Smooth muscle cell (in vitro differentiated cells): ENCODE measurements at regions not wholly inside any gene's neighbourhood (a gene's known extent, or its start where the extent isn't known, plus 50 kb on each side); places are given as distances from the start of the nearest gene placed in this dataset.

ENCODE experiments used
- DNase-seq: peaks from one replicate; lab custom pipeline; 2025; ENCODE audit not compliant: unreplicated experiment; lab: John Stamatoyannopoulos, UW
- H2AFZ ChIP-seq: fragments of 200-600 bp; sonication (generic); 2 replicates; pipeline ENCODE4 v1.6.0; 2016; ENCODE audit warnings: antibody characterized with exemption, low read depth, mild to moderate bottlenecking
- H3F3A ChIP-seq: fragments of 200-600 bp; sonication (generic); 2 replicates; pipeline ENCODE4 v1.6.0; 2017; ENCODE audit warnings: antibody characterized with exemption, low read depth
- H3K27ac ChIP-seq: fragments of 200-600 bp; sonication (generic); 2 replicates; pipeline ENCODE4 v1.5.1; 2016; ENCODE audit warnings: low read depth, mild to moderate bottlenecking
- H3K27me3 ChIP-seq: fragments of 200-600 bp; sonication (generic); 2 replicates; pipeline ENCODE4 v1.6.1; 2016; ENCODE audit warnings: low read depth, mild to moderate bottlenecking
- H3K36me3 ChIP-seq: fragments of 200-600 bp; sonication (generic); 2 replicates; pipeline ENCODE4 v1.5.1; 2016; ENCODE audit warnings: low read depth
- H3K4me1 ChIP-seq: fragments of 200-600 bp; sonication (generic); 2 replicates; pipeline ENCODE4 v1.5.1; 2016; ENCODE audit warnings: low read depth
- H3K4me2 ChIP-seq: fragments of 200-600 bp; sonication (generic); 2 replicates; pipeline ENCODE4 v1.6.0; 2016; ENCODE audit warnings: mild to moderate bottlenecking
- H3K4me3 ChIP-seq: fragments of 200-600 bp; sonication (generic); 2 replicates; pipeline ENCODE4 v1.5.1; 2016; ENCODE audit warnings: mild to moderate bottlenecking
- H3K79me2 ChIP-seq: fragments of 200-600 bp; sonication (generic); 2 replicates; pipeline ENCODE4 v1.6.0; 2016; ENCODE audit warnings: low read depth, mild to moderate bottlenecking
- H3K9ac ChIP-seq: fragments of 200-600 bp; sonication (generic); 2 replicates; pipeline ENCODE4 v1.6.0; 2016; ENCODE audit warnings: low read depth
- H3K9me3 ChIP-seq: fragments of 200-600 bp; sonication (generic); replicated peaks from 2 replicates; pipeline ENCODE4 v1.5.1; 2016; ENCODE audit warnings: low read depth
- H4K20me1 ChIP-seq: fragments of 200-600 bp; sonication (generic); 2 replicates; pipeline ENCODE4 v1.6.0; 2016; ENCODE audit warnings: low read depth
- CTCF ChIP-seq: fragments of 200-600 bp; sonication (generic); IDR thresholded peaks from 2 replicates; pipeline ENCODE4 v1.5.1; 2017; ENCODE audit warnings: borderline replicate concordance, mild to moderate bottlenecking, antibody characterized with exemption; ENCODE audit not compliant: insufficient read depth, poor library complexity, severe bottlenecking
- WGBS: methylation state at CpG from one replicate; pipeline ENCODE4 v1.1.7; 2016; ENCODE audit warnings: low lambda C conversion rate; 5-methylcytosine and 5-hydroxymethylcytosine counted together

DNA sequence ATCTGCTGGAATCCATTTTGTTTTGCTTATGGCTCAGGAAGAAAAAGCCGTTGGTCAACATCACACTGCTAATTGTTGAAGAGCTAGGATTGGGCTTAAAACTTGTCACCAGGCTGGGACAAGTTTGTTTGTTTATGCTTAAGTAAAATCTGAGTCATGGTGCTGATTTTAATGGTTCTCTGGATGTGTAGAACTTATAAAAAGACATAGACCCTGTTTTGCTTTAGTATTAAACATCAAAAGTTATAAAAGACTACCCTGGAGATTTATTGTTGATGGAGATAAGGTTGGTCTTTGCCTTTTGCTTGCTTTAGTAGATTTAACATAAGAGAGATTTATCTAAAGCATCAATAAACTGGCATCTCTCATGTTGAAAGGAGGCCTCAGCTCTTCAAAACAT, 348.2 kb upstream of the GOLIM4 start:
- Histone ChIP-seq H3K4me2 (no peak overlapping the region), H3K4me1 (no peaks in the 10 kb centered on the region), H3K9ac (no peak overlapping the region), H3K9me3 (no peaks in the 10 kb centered on the region), H4K20me1 (no peaks in the 10 kb centered on the region), H3K27ac (no peak overlapping the region), H3K27me3 (no peaks in the 10 kb centered on the region), H3K79me2 (no peaks in the 10 kb centered on the region), H3K4me3 (no peak overlapping the region), H3K36me3 (no peaks in the 10 kb centered on the region), H3F3A (no peaks in the 10 kb centered on the region), H2AFZ (no peak overlapping the region)
- no peak for TF ChIP-seq CTCF
- no peak for DNase-seq
- WGBS: 33% methylated on average over 1 of the region's 1 CpG

DNA sequence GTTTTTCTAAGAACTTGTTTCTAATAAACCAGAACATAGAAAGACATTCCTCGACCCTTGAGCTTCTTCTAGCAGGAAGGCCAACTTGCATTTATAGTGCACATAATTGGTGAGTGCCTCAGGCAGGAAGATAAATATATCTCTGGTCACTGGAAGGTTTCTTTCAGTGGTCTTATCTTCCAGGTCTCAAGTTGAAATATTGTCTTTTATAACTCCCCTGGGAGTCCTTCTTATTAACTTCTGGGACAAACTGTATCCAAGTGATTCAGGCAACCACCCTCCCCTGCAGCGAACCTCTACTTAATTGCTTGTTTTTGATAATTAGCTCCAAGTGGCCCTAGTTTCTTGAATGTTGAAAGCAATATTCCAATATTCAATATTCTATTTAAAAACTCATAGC, 346.8 kb upstream of the GOLIM4 start:
- no peak overlapping the region for H2AFZ ChIP-seq
- H3K9me3 ChIP-seq: no peaks in the 10 kb centered on the region
- no peak for DNase-seq
- no peak overlapping the region for H3K27ac ChIP-seq
- no peaks in the 10 kb centered on the region for H3K4me1 ChIP-seq
- 63% methylated on average over 2 of the region's 2 CpGs for WGBS
- no peaks in the 10 kb centered on the region for H3F3A ChIP-seq
- no peak for TF ChIP-seq CTCF
- no peaks in the 10 kb centered on the region for H3K79me2 ChIP-seq
- no peaks in the 10 kb centered on the region for H3K36me3 ChIP-seq
- H3K4me2 ChIP-seq: no peak overlapping the region
- no peak overlapping the region for H3K4me3 ChIP-seq
- no peaks in the 10 kb centered on the region for H3K27me3 ChIP-seq
- H4K20me1 ChIP-seq: no peaks in the 10 kb centered on the region
- H3K9ac ChIP-seq: no peak overlapping the region

GRCh38 chr3:168436245-168436724, 340.6 kb upstream of the GOLIM4 start:
- no peaks in the 10 kb centered on the region for H3K27me3 ChIP-seq
- no peaks in the 10 kb centered on the region for H3K79me2 ChIP-seq
- H3K4me2 ChIP-seq: no peak overlapping the region
- no peak overlapping the region for H2AFZ ChIP-seq
- no peak overlapping the region for H3K4me3 ChIP-seq
- no peaks in the 10 kb centered on the region for H4K20me1 ChIP-seq
- no peak overlapping the region for H3K9ac ChIP-seq
- H3K4me1 ChIP-seq: no peaks in the 10 kb centered on the region
- H3K9me3 ChIP-seq: no peaks in the 10 kb centered on the region
- TF ChIP-seq CTCF: no peak
- WGBS: 67% methylated on average over 1 of the region's 1 CpG
- no peaks in the 10 kb centered on the region for H3K36me3 ChIP-seq
- DNase-seq: no peak
- no peak overlapping the region for H3K27ac ChIP-seq
- no peaks in the 10 kb centered on the region for H3F3A ChIP-seq

GRCh38 chr3:168431491-168431890, 335.8 kb upstream of the GOLIM4 start:
- DNase-seq: no peak
- H3K4me2 ChIP-seq: no peak overlapping the region
- H3K36me3 ChIP-seq: no peaks in the 10 kb centered on the region
- H3K27me3 ChIP-seq: no peaks in the 10 kb centered on the region
- no peak overlapping the region for H2AFZ ChIP-seq
- no peaks in the 10 kb centered on the region for H3K79me2 ChIP-seq
- H3K27ac ChIP-seq: no peak overlapping the region
- 85% methylated on average over 2 of the region's 2 CpGs for WGBS
- TF ChIP-seq CTCF: no peak
- H3K4me3 ChIP-seq: no peak overlapping the region
- no peaks in the 10 kb centered on the region for H3F3A ChIP-seq
- H4K20me1 ChIP-seq: no peaks in the 10 kb centered on the region
- no peak overlapping the region for H3K9ac ChIP-seq
- no peaks in the 10 kb centered on the region for H3K9me3 ChIP-seq
- no peaks in the 10 kb centered on the region for H3K4me1 ChIP-seq
